ENCODE measurements at regions not wholly inside any gene's neighbourhood (a gene's known extent, or its start where the extent isn't known, plus 50 kb on each side); places are given as distances from the start of the nearest gene placed in this dataset.

GRCh38 chr18:65093346-65093745 lies 657.5 kb upstream of the CDH7 start:
- TF ChIP-seq CTCF (IDR thresholded peaks at IDR 0.05; ENCODE audit: unreplicated experiment), result no peak
- Mint-ChIP-seq H3K4me3 (ENCODE audit: low read depth, unreplicated experiment) (no peak overlapping the region), H3K27me3 (ENCODE audit: unreplicated experiment) (no peaks in the 10 kb centered on the region), H3K4me1 (ENCODE audit: low read depth, unreplicated experiment) (no peaks in the 10 kb centered on the region), H3K27ac (ENCODE audit: unreplicated experiment) (no peak overlapping the region), H3K9me3 (ENCODE audit: low read depth, unreplicated experiment) (no peaks in the 10 kb centered on the region), H3K36me3 (ENCODE audit: insufficient read depth, unreplicated experiment) (no peaks in the 10 kb centered on the region)
- no peak for DNase-seq
- no TSS peak for BruUV-seq (replicated peaks)
- CTCF ChIA-PET, result interaction anchor here (0.6 kb wide), 1 partner anchor 1680 kb away, joined by 3 read pairs; no protein-coding TSS in a partner anchor
- intact Hi-C loops (cut with micrococcal nuclease; ENCODE audit: unreplicated experiment), result loop anchor here (5.0 kb wide), 2 partner anchors 996 to 1071 kb away; no protein-coding TSS in a partner anchor

- H3K4me1 Mint-ChIP-seq (ENCODE audit: low read depth, unreplicated experiment), result no peaks in the 10 kb centered on the region
- H3K27ac Mint-ChIP-seq (ENCODE audit: unreplicated experiment), result no peak overlapping the region
- peak; percentile 32 for DNase-seq
- intact Hi-C loops (cut with micrococcal nuclease; ENCODE audit: unreplicated experiment), result loop anchor here (5.0 kb wide), 2 partner anchors 995 to 1070 kb away; no protein-coding TSS in a partner anchor
- peak; percentile 49 for TF ChIP-seq CTCF (IDR thresholded peaks at IDR 0.05; ENCODE audit: unreplicated experiment)
- H3K36me3 Mint-ChIP-seq (ENCODE audit: insufficient read depth, unreplicated experiment), result no peaks in the 10 kb centered on the region
- BruUV-seq (replicated peaks), result no TSS peak
- no peaks in the 10 kb centered on the region for H3K27me3 Mint-ChIP-seq (ENCODE audit: unreplicated experiment)
- no peak overlapping the region for H3K4me3 Mint-ChIP-seq (ENCODE audit: low read depth, unreplicated experiment)
- H3K9me3 Mint-ChIP-seq (ENCODE audit: low read depth, unreplicated experiment), result no peaks in the 10 kb centered on the region
- CTCF ChIA-PET, result no interaction called here
Measured at GRCh38 chr18:65091744-65092329, 659.0 kb upstream of the CDH7 start.

GRCh38 chr18:65082907-65083306 lies 667.9 kb upstream of the CDH7 start:
- TF ChIP-seq CTCF (IDR thresholded peaks at IDR 0.05; ENCODE audit: unreplicated experiment), result no peak
- CTCF ChIA-PET, result no interaction called here
- Mint-ChIP-seq H3K27me3 (ENCODE audit: unreplicated experiment) (no peaks in the 10 kb centered on the region), H3K4me1 (ENCODE audit: low read depth, unreplicated experiment) (no peaks in the 10 kb centered on the region), H3K4me3 (ENCODE audit: low read depth, unreplicated experiment) (no peak overlapping the region), H3K9me3 (ENCODE audit: low read depth, unreplicated experiment) (no peaks in the 10 kb centered on the region), H3K36me3 (ENCODE audit: insufficient read depth, unreplicated experiment) (no peaks in the 10 kb centered on the region), H3K27ac (ENCODE audit: unreplicated experiment) (no peak overlapping the region)
- BruUV-seq (replicated peaks), result no TSS peak
- DNase-seq, result no peak
- intact Hi-C loops (cut with micrococcal nuclease; ENCODE audit: unreplicated experiment), result no loop called here

GRCh38 chr18:65081786-65082185 lies 669.0 kb upstream of the CDH7 start:
- Mint-ChIP-seq H3K36me3 (ENCODE audit: insufficient read depth, unreplicated experiment) (no peaks in the 10 kb centered on the region), H3K4me3 (ENCODE audit: low read depth, unreplicated experiment) (no peak overlapping the region), H3K27ac (ENCODE audit: unreplicated experiment) (no peak overlapping the region), H3K27me3 (ENCODE audit: unreplicated experiment) (no peaks in the 10 kb centered on the region), H3K4me1 (ENCODE audit: low read depth, unreplicated experiment) (no peaks in the 10 kb centered on the region), H3K9me3 (ENCODE audit: low read depth, unreplicated experiment) (no peaks in the 10 kb centered on the region)
- intact Hi-C loops (cut with micrococcal nuclease; ENCODE audit: unreplicated experiment), result no loop called here
- DNase-seq, result no peak
- TF ChIP-seq CTCF (IDR thresholded peaks at IDR 0.05; ENCODE audit: unreplicated experiment), result no peak
- BruUV-seq (replicated peaks), result no TSS peak
- CTCF ChIA-PET, result no interaction called here
